GM15510 (cell line): ENCODE measurements at regions not wholly inside any gene's neighbourhood (a gene's known extent, or its start where the extent isn't known, plus 50 kb on each side); places are given as distances from the start of the nearest gene placed in this dataset.

ENCODE experiments used
- POLR2A ChIP-seq: IDR thresholded peaks from 3 replicates; pipeline ENCODE4 v1.6.1; 2011; ENCODE audit warnings: borderline replicate concordance; ENCODE audit not compliant: insufficient read length; ENCODE audit errors: extremely low read depth

DNA sequence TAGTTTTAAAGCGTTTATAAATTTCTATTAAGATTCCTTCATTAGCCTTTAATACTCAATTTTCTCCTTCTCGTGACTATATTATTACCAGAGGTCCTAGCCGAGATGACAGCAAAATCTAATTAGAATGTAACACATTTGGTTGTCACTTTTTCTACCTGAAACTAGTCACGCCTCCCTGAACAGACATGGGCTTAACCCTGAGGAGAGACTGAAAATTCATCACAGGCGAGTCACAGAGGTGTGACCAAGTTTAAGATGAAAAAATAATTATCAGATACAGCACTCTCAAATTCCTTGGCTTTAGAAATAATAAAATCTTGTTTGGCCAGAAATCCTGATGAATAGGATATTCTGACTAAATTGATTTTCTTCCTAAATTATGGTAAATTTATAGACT, 834.4 kb upstream of the SLC39A10 start:
- TF ChIP-seq POLR2A: no peak

DNA sequence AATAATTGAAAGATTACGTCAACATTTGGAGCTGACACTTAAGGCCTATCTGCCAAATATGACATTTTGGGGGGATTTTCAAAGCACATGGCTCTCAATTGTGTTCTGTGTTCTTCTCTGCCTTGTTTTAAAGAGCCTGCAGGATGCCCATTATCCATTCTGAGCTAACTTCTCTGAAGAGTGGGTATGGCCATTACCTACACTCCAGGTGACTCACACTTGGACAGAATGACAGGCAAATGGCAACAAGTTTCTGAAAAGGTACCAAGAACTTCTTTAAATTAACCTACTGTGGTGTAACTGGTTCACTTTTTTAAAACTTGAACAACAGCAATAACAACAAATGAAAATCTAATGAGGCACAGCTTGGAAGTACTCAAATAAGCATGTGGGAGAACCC, 834.9 kb upstream of the SLC39A10 start:
- no peak for TF ChIP-seq POLR2A

DNA sequence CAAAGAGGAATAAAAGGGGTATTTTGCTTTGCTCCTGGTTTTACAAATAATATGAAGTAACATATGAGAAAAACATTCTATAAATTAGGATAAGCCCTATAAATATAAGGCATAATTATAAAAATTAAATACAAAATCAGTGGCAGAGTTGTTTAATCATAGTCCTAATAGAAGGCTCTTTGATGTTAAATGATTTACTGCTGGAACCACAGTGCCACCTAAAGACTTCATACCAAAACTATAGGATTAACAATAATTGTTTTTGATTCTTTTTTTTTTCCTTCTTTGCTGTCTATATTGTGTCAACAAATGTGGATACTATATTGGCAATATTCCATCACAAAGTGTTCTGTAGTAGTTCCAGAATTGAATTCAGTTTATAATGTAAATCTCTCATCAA, 837.7 kb upstream of the SLC39A10 start:
- no peak for TF ChIP-seq POLR2A

DNA sequence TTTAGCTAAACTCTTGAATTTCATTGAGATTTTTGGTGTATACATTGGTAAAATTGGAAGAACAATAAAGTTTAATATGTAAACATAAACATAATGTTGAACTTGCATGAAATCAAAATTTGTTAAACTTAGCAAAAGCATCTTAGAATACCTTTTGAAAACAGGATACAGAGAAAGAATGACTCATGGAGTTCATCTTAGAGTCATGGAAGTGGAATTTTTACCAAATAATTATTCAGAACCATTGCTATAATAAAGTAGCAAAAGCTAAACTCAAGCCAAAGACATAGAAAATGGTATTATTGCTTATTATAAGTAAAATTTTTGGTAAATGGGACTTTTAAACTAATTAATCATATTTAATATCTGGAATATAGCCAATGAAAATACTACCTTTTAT, 841.6 kb upstream of the SLC39A10 start:
- no peak for TF ChIP-seq POLR2A

DNA sequence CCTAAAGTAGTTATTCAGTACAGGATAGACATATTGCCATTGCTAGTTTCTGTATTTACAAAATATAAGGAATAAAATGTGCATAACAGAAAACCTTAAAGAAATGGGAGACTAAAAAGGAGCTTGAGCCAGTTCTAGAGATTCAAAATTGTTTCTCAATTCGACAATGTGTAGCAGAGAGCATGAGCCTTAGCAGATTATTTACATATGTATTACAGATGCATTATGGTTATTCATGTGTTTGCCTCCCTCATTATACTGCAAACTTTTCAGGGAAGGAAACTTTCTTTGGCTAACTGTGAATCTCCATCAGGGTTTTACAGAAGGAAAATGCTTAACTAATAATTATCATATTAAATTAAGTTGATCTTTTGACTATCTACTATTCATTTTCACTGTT, 854.4 kb upstream of the SLC39A10 start:
- no peak for TF ChIP-seq POLR2A

DNA sequence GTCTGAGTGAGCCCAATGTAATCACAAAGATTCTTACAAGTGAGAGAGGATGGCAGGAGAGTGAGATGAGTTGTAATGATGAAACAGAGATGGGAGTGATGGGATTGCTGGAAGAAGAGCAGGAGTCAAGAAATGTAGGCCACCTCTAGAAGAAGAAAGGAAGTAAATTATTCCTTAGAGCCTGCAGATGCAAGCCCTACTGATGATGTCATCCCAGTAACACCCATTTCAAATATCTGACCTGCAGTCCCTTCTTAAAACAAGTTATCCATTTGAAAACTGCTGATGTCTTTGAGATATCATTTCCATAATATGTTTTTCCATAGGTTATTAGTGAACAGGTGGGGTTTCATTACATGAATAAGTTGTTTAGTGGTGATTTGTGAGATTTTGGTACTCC, 888.0 kb upstream of the SLC39A10 start:
- TF ChIP-seq POLR2A: no peak

DNA sequence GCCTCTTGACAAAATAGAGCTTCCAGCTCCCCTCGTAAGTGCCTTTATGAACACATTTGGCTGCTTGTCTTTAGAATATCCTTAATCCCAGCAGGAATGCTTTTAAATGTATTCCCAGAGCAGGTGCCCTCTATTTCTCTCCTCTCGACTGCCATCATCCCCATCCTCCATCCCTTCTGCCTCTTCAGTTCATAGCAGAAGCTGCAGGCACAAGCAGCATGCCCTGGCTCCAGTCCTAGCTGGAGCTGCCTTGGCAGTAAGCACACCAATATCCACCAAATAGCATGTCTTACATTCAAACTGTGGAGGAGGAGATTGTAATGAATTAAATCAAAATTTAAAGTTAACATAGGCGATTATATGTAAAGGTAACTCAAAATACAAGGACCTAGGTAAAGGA, 891.3 kb upstream of the SLC39A10 start:
- no peak for TF ChIP-seq POLR2A

DNA sequence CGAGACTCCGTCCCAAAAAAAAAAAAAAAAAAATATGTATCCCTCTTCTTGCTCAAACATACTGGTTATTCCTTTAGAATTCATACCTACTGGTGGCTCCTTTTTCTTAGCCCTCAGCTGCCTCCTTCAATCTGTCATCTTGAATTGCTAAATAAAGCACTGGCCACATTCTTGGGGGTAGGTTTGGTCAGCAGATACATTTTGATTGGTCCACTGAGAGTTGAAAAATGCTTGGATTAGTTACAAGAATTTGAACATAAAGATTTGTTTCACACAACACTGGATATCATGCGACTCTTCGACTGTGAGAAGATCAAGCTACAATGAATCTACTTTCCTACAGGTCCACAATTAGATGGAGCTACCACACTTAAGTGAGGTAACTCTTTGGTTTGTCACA, 906.1 kb upstream of the SLC39A10 start:
- TF ChIP-seq POLR2A: no peak

DNA sequence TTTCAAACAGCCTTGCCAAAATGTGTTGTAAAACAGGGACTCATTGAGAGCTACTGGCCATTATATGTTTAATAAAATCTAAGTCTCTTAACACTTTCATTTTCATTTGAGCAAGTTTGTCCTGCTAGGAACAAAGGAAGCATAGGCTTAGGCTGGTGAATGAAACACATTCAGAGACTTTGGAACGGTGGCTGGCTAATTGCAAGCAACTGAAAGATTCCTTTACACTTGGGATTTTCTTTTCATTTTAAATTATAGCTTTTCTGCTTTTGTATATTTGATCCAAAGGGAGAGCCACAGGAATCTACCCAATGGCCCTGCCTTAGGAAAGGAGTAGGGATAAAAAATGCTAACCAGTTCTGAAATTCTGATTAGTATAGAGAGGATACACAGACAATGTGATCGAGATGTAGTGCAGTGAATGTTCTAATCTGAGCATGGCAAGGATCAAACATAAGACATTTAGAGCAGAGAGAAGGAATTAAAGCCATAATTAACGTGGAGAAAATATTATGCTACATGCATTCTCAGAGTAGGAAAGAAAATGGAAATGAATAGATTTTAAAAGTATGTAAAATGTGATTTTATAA, 911.4 kb upstream of the SLC39A10 start:
- TF ChIP-seq POLR2A: no peak

DNA sequence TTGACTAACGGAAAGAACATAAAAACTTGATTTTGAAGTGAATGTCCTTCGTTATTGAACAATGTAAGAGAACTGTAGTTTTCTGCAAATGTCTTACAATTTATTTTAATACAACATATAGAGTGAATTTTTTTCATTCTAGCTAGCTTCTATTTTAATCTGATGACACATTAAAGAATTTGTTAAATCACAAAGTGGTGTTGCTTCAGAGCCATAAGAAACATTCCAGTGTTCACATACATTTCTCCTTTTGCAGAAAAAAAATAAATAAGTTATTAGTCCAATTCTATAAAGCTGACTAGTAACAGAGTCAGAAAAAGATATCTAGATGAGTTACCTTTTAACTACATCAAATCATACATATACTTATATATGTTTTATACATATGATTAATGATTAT, 914.3 kb upstream of the SLC39A10 start:
- TF ChIP-seq POLR2A: no peak

DNA sequence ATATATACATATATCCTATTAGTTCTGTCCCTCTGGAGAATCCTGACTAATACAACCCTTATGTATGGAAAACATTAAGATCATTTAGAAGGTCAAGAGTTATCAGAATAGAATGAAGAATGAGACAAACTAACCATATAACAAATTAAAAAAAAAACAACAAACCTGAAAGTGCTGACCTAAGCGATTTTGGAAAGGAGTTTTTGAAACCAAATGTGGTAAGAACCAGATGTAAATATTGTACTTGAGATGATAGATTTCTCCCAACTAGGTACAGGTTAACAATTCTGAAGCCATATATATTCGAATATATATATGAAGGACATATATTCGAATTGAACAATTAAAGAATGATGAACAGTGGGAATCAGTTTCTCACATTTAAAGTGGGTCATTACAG, 917.8 kb upstream of the SLC39A10 start:
- TF ChIP-seq POLR2A: no peak

DNA sequence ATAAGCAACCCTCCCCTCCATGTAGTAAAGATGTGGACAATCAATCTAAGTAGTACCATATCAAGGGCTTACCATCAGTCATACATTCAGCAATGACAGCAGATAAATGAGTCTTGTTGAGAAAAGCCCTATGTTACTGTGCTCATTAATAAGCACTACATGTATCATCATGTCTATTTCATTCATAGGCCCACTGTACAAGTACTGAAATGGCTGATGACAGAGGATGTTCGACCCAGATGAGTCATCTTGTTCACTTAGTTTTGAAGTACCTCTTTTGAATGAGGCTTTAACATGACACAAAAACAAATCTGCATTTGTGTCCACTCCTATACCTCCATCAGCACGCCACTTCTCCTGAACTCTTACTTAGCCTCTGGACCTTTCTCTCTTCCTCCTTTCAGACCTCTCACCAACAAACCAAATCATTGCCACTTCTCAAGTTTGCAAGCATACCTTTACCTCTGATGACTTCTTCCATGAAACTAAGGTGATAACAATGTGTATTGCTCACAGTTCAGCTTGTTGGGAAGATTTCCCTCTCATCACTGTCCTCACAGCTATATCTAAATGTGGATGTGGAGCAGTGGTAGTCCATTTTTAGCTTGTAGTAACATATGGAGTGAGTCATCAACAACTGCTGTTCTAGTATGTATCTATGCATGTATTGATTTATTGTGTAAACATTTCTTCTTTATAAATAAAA, 921.0 kb upstream of the SLC39A10 start:
- TF ChIP-seq POLR2A: no peak

DNA sequence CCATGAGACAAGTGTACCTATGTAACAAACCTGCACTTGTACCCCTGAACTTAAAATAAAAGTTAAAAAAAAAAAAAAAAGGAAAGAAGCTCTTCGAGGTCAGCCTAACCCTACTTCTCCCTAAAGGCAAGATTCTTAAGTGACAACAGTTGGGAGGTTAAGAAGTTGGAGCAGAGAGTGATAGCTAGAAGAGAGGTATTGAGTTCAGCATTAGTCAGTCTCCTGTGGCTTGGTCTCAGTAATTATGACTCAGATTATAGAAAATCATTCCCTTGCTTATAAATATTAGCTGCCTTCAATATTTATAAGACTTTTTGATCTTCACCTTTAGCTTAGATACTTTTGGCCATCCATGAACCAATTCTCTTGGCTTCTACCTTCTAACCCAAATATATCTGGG, 926.8 kb upstream of the SLC39A10 start:
- no peak for TF ChIP-seq POLR2A

DNA sequence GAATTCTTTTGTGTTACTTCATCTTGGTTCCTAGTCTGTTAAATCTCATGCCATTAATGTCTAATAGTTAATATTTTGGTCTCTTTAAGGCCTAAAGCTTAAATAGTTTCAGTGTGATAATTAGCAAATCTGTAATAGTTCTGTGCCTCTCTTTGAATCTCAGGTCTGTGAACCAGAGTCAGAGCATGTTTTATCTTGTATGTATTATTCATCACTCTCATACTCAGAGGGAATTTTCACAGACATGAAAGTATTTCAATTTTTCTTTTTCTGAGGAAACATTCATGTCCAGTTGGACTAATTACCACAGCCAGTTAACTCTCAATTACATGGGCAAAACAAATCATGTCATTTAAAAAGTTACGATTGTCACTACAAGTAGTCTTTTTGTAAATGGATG, 931.9 kb upstream of the SLC39A10 start:
- TF ChIP-seq POLR2A: no peak

DNA sequence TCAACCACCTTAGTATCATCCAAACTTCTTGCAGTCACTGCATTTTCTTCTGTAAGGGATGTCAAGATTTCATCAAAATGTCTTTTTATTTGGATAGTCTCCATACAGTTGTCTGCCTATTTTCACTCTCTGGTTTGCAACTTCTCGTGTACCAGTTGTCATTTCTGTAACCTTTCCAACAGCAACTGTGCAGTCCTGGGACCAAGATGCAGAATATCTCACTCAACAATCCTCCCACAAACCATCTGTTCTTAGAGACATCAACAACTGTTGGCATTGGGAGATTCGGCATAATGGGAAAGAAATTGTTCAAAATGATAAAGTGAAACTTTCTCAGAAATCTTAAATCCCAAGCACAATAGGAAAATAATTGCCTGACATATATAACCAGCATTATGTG, 933.6 kb upstream of the SLC39A10 start:
- TF ChIP-seq POLR2A: no peak

DNA sequence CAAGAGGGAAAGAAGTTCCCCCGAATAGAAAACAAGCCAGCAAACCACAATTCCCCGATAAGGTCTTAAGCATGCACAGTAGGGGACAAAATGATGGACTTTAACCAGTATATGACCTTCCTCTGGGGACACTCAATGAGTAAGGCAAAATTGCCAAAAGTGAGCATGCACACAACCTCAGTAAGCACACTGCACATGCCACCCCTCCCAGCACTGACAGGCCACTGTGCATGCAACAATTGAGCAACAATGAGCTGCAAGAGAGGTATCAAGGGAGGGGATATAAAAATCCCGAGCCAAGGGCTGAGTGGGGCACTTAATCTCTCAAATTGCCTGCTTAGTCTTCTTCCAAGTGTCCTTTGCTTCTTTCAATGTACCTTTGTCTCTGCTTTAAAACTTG, 935.8 kb upstream of the SLC39A10 start:
- no peak for TF ChIP-seq POLR2A
